A673 (cell line): ENCODE measurements at regions not wholly inside any gene's neighbourhood (a gene's known extent, or its start where the extent isn't known, plus 50 kb on each side); places are given as distances from the start of the nearest gene placed in this dataset.

Source experiments
- BruUV-seq: library from RNA; stranded (reverse); fragments of 400-500 nt; replicated peaks from 2 replicates; lab custom pipeline; 2021; lab: Mats Ljungman, UMichigan
- CTCF ChIA-PET: fragments of 300-600 bp; sonication (Branson Sonifier 250); formaldehyde crosslinking; loops from one replicate; lab custom pipeline; 2022; ENCODE audit warnings: antibody characterized with exemption; lab: Charles Lee
- POLR2A ChIA-PET: fragments of 300-600 bp; sonication (Branson Sonifier 250); formaldehyde crosslinking; loops from one replicate; lab custom pipeline; 2022; ENCODE audit warnings: antibody characterized with exemption; ENCODE audit not compliant: low non-redundant PET; lab: Charles Lee
- DNase-seq: peaks from one replicate; pipeline ENCODE4 v3.0.0-alpha.2; 2015; ENCODE audit warnings: low spot score
- H3K27ac ChIP-seq: fragments of 200-600 bp; sonication (generic); 2 replicates; pipeline ENCODE4 v1.5.1; 2016; ENCODE audit warnings: mixed run types, low read depth, mild to moderate bottlenecking, mixed read lengths, antibody characterized with exemption, low read length; ENCODE audit not compliant: poor library complexity, severe bottlenecking
- H3K27me3 ChIP-seq: fragments of 200-600 bp; sonication (generic); replicated peaks from 2 replicates; pipeline ENCODE4 v1.6.1; 2017; ENCODE audit warnings: mixed run types, low read depth, mild to moderate bottlenecking, mixed read lengths, antibody characterized with exemption, low read length; ENCODE audit not compliant: insufficient read depth, poor library complexity
- H3K36me3 ChIP-seq: fragments of 200-600 bp; sonication (generic); 2 replicates; pipeline ENCODE4 v1.6.1; 2016; ENCODE audit warnings: mixed run types, mild to moderate bottlenecking, mixed read lengths, antibody characterized with exemption, low read length; ENCODE audit not compliant: insufficient read depth, poor library complexity, severe bottlenecking
- H3K4me1 ChIP-seq: fragments of 200-600 bp; sonication (generic); 2 replicates; pipeline ENCODE4 v1.6.1; 2017; ENCODE audit warnings: mixed run types, mild to moderate bottlenecking, mixed read lengths, antibody characterized with exemption, low read length; ENCODE audit not compliant: insufficient read depth, poor library complexity, severe bottlenecking
- H3K4me3 ChIP-seq: fragments of 200-600 bp; sonication (generic); 2 replicates; pipeline ENCODE4 v1.5.1; 2016; ENCODE audit warnings: low read depth, mixed run types, mild to moderate bottlenecking, mixed read lengths, low read length; ENCODE audit not compliant: poor library complexity, severe bottlenecking
- H3K9me3 ChIP-seq: fragments of 200-600 bp; sonication (generic); 2 replicates; pipeline ENCODE4 v1.6.1; 2016; ENCODE audit warnings: mixed run types, low read depth, mild to moderate bottlenecking, mixed read lengths, antibody characterized with exemption, low read length; ENCODE audit not compliant: poor library complexity, severe bottlenecking
- EZH2 ChIP-seq: fragments of 200-600 bp; sonication (generic); IDR thresholded peaks from 2 replicates; pipeline ENCODE4 v1.6.1; 2017; ENCODE audit warnings: borderline replicate concordance, low read depth, mild to moderate bottlenecking, mixed read lengths, antibody characterized with exemption, low read length; ENCODE audit not compliant: poor library complexity, severe bottlenecking
- intact Hi-C: fragments of 100-400 bp; cut with micrococcal nuclease; formaldehyde crosslinking; loops from one replicate; pipeline ENCODE4 v1.10.0; 2022; ENCODE audit not compliant: unreplicated experiment
- TF ChIP-seq, protein P1 (sequence below): fragments of 300-800, 200-600 bp; sonication (generic); conservative IDR thresholded peaks from 2 replicates; pipeline ENCODE4 v1.5.1; 2017; ENCODE audit warnings: low read depth, mild to moderate bottlenecking, antibody characterized with exemption, low read length, moderate library complexity, mixed read lengths

GRCh38 chr22:48742191-48742555, 1085.5 kb downstream of the BRD1 start:
- TF ChIP-seq EZH2: no peak
- TF ChIP-seq, protein P1, sequence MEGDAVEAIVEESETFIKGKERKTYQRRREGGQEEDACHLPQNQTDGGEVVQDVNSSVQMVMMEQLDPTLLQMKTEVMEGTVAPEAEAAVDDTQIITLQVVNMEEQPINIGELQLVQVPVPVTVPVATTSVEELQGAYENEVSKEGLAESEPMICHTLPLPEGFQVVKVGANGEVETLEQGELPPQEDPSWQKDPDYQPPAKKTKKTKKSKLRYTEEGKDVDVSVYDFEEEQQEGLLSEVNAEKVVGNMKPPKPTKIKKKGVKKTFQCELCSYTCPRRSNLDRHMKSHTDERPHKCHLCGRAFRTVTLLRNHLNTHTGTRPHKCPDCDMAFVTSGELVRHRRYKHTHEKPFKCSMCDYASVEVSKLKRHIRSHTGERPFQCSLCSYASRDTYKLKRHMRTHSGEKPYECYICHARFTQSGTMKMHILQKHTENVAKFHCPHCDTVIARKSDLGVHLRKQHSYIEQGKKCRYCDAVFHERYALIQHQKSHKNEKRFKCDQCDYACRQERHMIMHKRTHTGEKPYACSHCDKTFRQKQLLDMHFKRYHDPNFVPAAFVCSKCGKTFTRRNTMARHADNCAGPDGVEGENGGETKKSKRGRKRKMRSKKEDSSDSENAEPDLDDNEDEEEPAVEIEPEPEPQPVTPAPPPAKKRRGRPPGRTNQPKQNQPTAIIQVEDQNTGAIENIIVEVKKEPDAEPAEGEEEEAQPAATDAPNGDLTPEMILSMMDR: no peak
- no TSS peak for BruUV-seq
- ChIA-PET POLR2A (no interaction called here), CTCF (no interaction called here)
- intact Hi-C loops: no loop called here
- Histone ChIP-seq H3K27ac (no peak overlapping the region), H3K27me3 (no peaks in the 10 kb centered on the region), H3K36me3 (no peaks in the 10 kb centered on the region), H3K4me3 (no peak overlapping the region), H3K9me3 (no peaks in the 10 kb centered on the region), H3K4me1 (no peaks in the 10 kb centered on the region)
- no peak for DNase-seq

- intact Hi-C loops: no loop called here
- CTCF ChIA-PET: no interaction called here
- no peaks in the 10 kb centered on the region for H3K9me3 ChIP-seq
These were observed 1086.1 kb downstream of the BRD1 start for GRCh38 chr22:48741540-48741939.

GRCh38 chr22:48740731-48741405, 1086.8 kb downstream of the BRD1 start:
- no TSS peak for BruUV-seq
- POLR2A ChIA-PET: no interaction called here

More at GRCh38 chr22:48741540-48741939, 1086.1 kb downstream of the BRD1 start:
- no TSS peak for BruUV-seq
- Histone ChIP-seq H3K4me3 (no peak overlapping the region), H3K36me3 (no peaks in the 10 kb centered on the region), H3K27ac (no peak overlapping the region), H3K4me1 (no peaks in the 10 kb centered on the region), H3K27me3 (no peaks in the 10 kb centered on the region)
- POLR2A ChIA-PET: no interaction called here
- DNase-seq: no peak
- TF ChIP-seq, protein P1: no peak
- no peak for TF ChIP-seq EZH2

More at GRCh38 chr22:48740731-48741405, 1086.8 kb downstream of the BRD1 start:
- H3K27me3 ChIP-seq: no peaks in the 10 kb centered on the region
- H3K36me3 ChIP-seq: no peaks in the 10 kb centered on the region
- no peak for DNase-seq
- no peaks in the 10 kb centered on the region for H3K9me3 ChIP-seq
- no peak overlapping the region for H3K4me3 ChIP-seq
- H3K27ac ChIP-seq: no peak overlapping the region
- CTCF ChIA-PET: no interaction called here
- no peaks in the 10 kb centered on the region for H3K4me1 ChIP-seq
- intact Hi-C loops: no loop called here
- no peak for TF ChIP-seq EZH2
- TF ChIP-seq, protein P1: no peak
